Mesodermal cell (in vitro differentiated cells): ENCODE measurements at regions not wholly inside any gene's neighbourhood (a gene's known extent, or its start where the extent isn't known, plus 50 kb on each side); places are given as distances from the start of the nearest gene placed in this dataset.

ENCODE experiments used
- H3K27ac ChIP-seq: 2 replicates; pipeline ENCODE4 v1.7.0; 2013; ENCODE audit warnings: mild to moderate bottlenecking, low read depth, low read length, moderate library complexity; ENCODE audit not compliant: severe bottlenecking
- H3K36me3 ChIP-seq: 2 replicates; pipeline ENCODE4 v1.7.1; 2013; ENCODE audit warnings: mild to moderate bottlenecking, low read length, moderate library complexity; ENCODE audit not compliant: control insufficient read depth, insufficient read depth
- H3K4me1 ChIP-seq: one replicate; pipeline ENCODE4 v1.7.1; 2013; ENCODE audit warnings: mild to moderate bottlenecking, low read length; ENCODE audit not compliant: insufficient read depth, control insufficient read depth, poor library complexity, severe bottlenecking
- H3K4me3 ChIP-seq: 2 replicates; pipeline ENCODE4 v1.7.0; 2013; ENCODE audit warnings: low read length, control low read depth, mild to moderate bottlenecking; ENCODE audit not compliant: insufficient read depth, poor library complexity, severe bottlenecking; ENCODE audit errors: extremely low read depth
- H3K9me3 ChIP-seq: 2 replicates; pipeline ENCODE4 v1.7.1; 2013; ENCODE audit warnings: mild to moderate bottlenecking, low read length, moderate library complexity; ENCODE audit not compliant: control insufficient read depth
- WGBS, 2 experiments: methylation state at CpG; one replicate each; pipeline ENCODE4 v1.1.5; 2013; ENCODE audit warnings: missing lambda C conversion rate in 2 of 2; ENCODE audit not compliant: insufficient coverage in 2 of 2; 5-methylcytosine and 5-hydroxymethylcytosine counted together

GRCh38 chr13:64793592-64793991 lies 2436.5 kb downstream of the PCDH9 start:
- WGBS, 2 experiments: 100% methylated on average over 1 of the region's 3 CpGs; no CpG with 5 or more reads in 1 of the 2 experiments
- no peak overlapping the region for H3K27ac ChIP-seq
- no peaks in the 10 kb centered on the region for H3K9me3 ChIP-seq
- H3K4me3 ChIP-seq: no peak overlapping the region
- H3K4me1 ChIP-seq: no peaks in the 10 kb centered on the region
- no peaks in the 10 kb centered on the region for H3K36me3 ChIP-seq

GRCh38 chr13:64793131-64793530 lies 2437.0 kb downstream of the PCDH9 start:
- Histone ChIP-seq H3K4me3 (no peak overlapping the region), H3K4me1 (no peaks in the 10 kb centered on the region), H3K27ac (no peak overlapping the region), H3K36me3 (no peaks in the 10 kb centered on the region), H3K9me3 (no peaks in the 10 kb centered on the region)
- 90 to 100% methylated on average over 1 to 3 of the region's 3 CpGs for WGBS, 2 experiments

GRCh38 chr13:64791373-64791772 lies 2438.8 kb downstream of the PCDH9 start:
- H3K9me3 ChIP-seq: no peaks in the 10 kb centered on the region
- no peak overlapping the region for H3K4me3 ChIP-seq
- no peak overlapping the region for H3K27ac ChIP-seq
- H3K4me1 ChIP-seq: no peaks in the 10 kb centered on the region
- WGBS, 2 experiments: no CpG with 5 or more reads among the region's 4 CpGs
- no peaks in the 10 kb centered on the region for H3K36me3 ChIP-seq

DNA sequence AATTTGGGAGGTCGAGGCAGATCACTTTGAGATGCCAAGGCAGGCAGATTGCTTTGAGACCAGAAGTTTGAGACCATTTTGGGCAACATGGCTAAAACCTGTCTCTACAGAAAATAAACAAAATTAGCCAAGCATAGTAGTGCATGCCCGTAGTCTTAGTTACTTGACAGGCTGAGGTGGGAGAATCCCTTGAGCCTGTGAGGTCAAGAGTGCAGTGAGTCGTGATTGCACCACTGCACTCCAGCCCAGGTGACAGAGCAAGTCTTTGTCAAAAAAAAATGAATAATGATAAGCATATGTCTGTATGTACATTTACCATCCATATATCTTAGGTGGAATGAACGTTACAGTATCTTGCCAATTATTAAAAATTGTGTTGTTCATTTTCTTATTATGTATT lies 2447.7 kb downstream of the PCDH9 start:
- Histone ChIP-seq H3K4me3 (no peak overlapping the region), H3K4me1 (no peaks in the 10 kb centered on the region), H3K36me3 (no peaks in the 10 kb centered on the region), H3K27ac (no peak overlapping the region), H3K9me3 (no peaks in the 10 kb centered on the region)
- 93% methylated on average over 1 to 2 of the region's 4 CpGs for WGBS, 2 experiments

DNA sequence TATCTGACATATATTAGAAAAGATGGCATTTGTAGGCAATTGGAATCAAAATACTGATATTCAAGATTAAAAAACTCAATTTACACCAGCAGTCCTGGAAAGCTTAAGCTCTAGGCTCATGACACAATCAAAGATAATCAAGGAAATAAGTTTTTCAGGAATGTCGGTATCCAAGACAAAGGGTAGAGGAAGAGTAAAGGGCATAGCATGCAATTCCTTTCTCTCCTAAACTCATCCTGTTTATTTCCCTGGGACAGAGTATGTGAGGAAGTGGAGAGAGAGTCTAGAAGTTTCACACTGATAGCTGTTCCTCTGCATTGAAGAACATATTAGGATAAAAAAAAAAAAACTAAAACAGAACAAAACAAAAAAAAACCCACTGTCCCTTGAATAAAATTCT lies 2452.1 kb downstream of the PCDH9 start:
- Histone ChIP-seq H3K4me3 (no peak overlapping the region), H3K4me1 (no peaks in the 10 kb centered on the region), H3K36me3 (no peaks in the 10 kb centered on the region), H3K9me3 (no peaks in the 10 kb centered on the region), H3K27ac (no peak overlapping the region)
- no CpG with 5 or more reads among the region's 1 CpG for WGBS, 2 experiments

- no peak overlapping the region for H3K4me3 ChIP-seq
- no CpG with 5 or more reads among the region's 1 CpG for WGBS, 2 experiments
- no peak overlapping the region for H3K27ac ChIP-seq
- no peaks in the 10 kb centered on the region for H3K9me3 ChIP-seq
- no peaks in the 10 kb centered on the region for H3K4me1 ChIP-seq
- H3K36me3 ChIP-seq: no peaks in the 10 kb centered on the region
Observed at GRCh38 chr13:64774915-64775314, 2455.2 kb downstream of the PCDH9 start.

- no peaks in the 10 kb centered on the region for H3K9me3 ChIP-seq
- no peak overlapping the region for H3K4me3 ChIP-seq
- H3K4me1 ChIP-seq: no peaks in the 10 kb centered on the region
- H3K27ac ChIP-seq: no peak overlapping the region
- 97 to 100% methylated on average over 2 to 4 of the region's 4 CpGs for WGBS, 2 experiments
- no peaks in the 10 kb centered on the region for H3K36me3 ChIP-seq
Observed at GRCh38 chr13:64770743-64771142, 2459.4 kb downstream of the PCDH9 start.

GRCh38 chr13:64767054-64767453 lies 2463.1 kb downstream of the PCDH9 start:
- Histone ChIP-seq H3K4me3 (no peak overlapping the region), H3K4me1 (no peaks in the 10 kb centered on the region), H3K9me3 (no peaks in the 10 kb centered on the region), H3K27ac (no peak overlapping the region), H3K36me3 (no peaks in the 10 kb centered on the region)
- 45 to 50% methylated on average over 2 of the region's 2 CpGs for WGBS, 2 experiments

DNA sequence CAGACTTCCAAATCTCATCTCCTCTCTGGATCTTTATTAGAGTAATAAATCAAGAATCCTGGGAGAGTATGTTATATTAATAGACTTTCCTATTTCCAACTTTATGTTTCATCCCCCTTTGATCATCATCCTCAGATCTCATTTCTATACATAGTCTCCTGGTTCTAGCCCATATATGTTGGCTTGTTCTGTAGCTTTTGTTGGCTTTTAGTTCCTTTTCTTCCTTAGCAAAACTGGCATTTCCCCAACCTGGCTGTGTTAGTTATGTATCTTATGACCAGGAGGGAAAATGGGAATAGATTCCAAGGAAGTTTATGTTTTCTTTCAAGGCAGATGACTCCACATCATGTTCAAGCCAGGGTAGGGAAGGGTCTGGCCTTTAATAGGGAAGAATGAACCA lies 2464.5 kb downstream of the PCDH9 start:
- no peak overlapping the region for H3K4me3 ChIP-seq
- no peaks in the 10 kb centered on the region for H3K4me1 ChIP-seq
- no peaks in the 10 kb centered on the region for H3K36me3 ChIP-seq
- H3K27ac ChIP-seq: no peak overlapping the region
- no peaks in the 10 kb centered on the region for H3K9me3 ChIP-seq

DNA sequence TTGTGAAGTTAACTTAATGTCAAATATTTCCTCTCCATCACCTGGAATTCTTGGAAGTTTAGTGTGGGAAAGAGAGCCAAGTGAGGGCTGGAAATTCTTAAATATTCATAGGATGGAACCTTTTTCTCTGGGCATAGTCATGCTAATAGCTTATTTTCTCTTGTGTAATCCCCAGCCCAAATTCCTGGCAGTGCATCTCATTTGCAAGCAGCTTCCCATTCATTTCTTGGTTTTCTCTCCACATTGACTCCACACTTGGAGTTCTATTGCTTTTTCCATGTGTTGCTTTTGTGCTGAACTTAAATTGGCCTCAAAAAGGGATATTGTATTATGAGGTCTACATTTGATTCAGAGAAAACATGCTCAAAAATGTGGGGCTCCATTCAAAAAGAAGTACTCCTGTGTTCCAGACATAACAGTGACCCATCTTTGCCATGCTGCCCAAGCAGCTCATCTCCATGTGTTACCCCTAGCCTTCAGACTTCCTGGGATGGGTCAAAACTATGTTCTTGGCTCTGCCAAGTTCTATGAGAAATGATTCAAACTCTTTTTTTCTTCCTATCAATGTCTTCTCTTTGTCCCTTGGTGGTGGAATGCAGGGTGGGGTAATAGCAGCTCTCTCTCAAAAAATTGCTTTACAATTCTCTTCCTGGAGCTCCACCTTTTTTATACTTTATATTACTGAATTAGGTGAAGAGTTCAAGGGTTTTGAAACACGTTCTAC lies 2471.5 kb downstream of the PCDH9 start:
- Histone ChIP-seq H3K4me3 (no peak overlapping the region), H3K27ac (no peak overlapping the region), H3K36me3 (no peaks in the 10 kb centered on the region), H3K4me1 (no peaks in the 10 kb centered on the region), H3K9me3 (no peaks in the 10 kb centered on the region)
- WGBS, 2 experiments: no CpG with 5 or more reads among the region's 1 CpG

DNA sequence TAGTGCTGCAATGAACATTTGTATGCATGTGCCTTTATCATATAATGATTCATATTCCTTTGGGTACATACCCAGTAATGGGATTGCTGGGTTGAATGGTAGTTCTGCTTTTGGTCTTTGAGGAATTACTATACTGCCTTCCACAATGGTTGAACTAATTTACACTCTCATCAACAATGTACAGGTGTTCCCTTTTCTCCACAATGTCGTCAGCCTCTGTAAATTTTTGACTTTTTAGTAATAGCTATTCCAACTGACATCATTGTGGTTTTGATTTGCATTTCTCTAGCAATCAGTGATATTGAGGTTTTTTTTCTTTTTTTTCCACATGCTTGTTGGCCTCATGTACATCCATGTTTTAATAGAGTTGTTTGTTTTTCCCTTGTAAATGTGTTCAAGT lies 2473.5 kb downstream of the PCDH9 start:
- WGBS, 2 experiments: 100% methylated on average over 1 of the region's 1 CpG; no CpG with 5 or more reads in 1 of the 2 experiments
- Histone ChIP-seq H3K9me3 (no peaks in the 10 kb centered on the region), H3K36me3 (no peaks in the 10 kb centered on the region), H3K4me3 (no peak overlapping the region), H3K27ac (no peak overlapping the region), H3K4me1 (no peaks in the 10 kb centered on the region)
